Uterus (tissue), 3 donors: ENCODE measurements at regions not wholly inside any gene's neighbourhood (a gene's known extent, or its start where the extent isn't known, plus 50 kb on each side); places are given as distances from the start of the nearest gene placed in this dataset.

ENCODE experiments used
- DNase-seq, 2 donors: peaks; one replicate each; pipeline ENCODE4 v3.0.0-alpha.2; 2019 to 2020
- H3K27ac ChIP-seq, 2 donors: fragments of 200-600 bp; sonication (generic); 1 replicate in 1 of 2; 2 replicates in 1 of 2; pipeline ENCODE4 v1.5.1; 2016 to 2018
- H3K27me3 ChIP-seq, 2 donors: fragments of 200-600 bp; sonication (generic); one replicate each; pipeline ENCODE4 v1.5.1; 2018 to 2019; ENCODE audit warnings: control low read depth in 1 of 2
- H3K36me3 ChIP-seq, 2 donors: fragments of 200-600 bp; sonication (generic); one replicate each; pipeline ENCODE4 v1.5.1; 2019; ENCODE audit warnings: control low read depth in 1 of 2
- H3K4me1 ChIP-seq, 2 donors: fragments of 200-600 bp; sonication (generic); one replicate each; pipeline ENCODE4 v1.5.1; 2018 to 2019; ENCODE audit warnings: control low read depth in 1 of 2
- H3K4me3 ChIP-seq, 2 donors: fragments of 200-600 bp; sonication (generic); 1 replicate in 1 of 2; 2 replicates in 1 of 2; pipeline ENCODE4 v1.5.1; 2018 to 2019; ENCODE audit warnings: mild to moderate bottlenecking in 1 of 2
- H3K9me3 ChIP-seq, 2 donors: fragments of 200-600 bp; sonication (generic); one replicate each; pipeline ENCODE4 v1.5.1; 2019; ENCODE audit warnings: control low read depth in 1 of 2
- POLR2A ChIP-seq, 2 donors: fragments of 450-650 bp; IDR thresholded peaks; one replicate each; pipeline ENCODE4 v1.6.1; 2016; ENCODE audit warnings: antibody characterized with exemption in 2 of 2, mild to moderate bottlenecking in 1 of 2, moderate library complexity in 1 of 2
- intact Hi-C: fragments of 100-400 bp; cut with DNase I; formaldehyde crosslinking; loops from one replicate; pipeline ENCODE4 v1.15.1; 2023; ENCODE audit warnings: low total_unique reads
- TF ChIP-seq, protein P1 (sequence below), 4 experiments: fragments of 200-600 bp in 2 of 4; fragments of 450-650 bp in 2 of 4; sonication (generic) in 2 of 4; IDR thresholded peaks; one replicate each; pipeline ENCODE4 v1.5.1; 2016 to 2019; ENCODE audit warnings: antibody characterized with exemption in 4 of 4, mild to moderate bottlenecking in 2 of 4, moderate library complexity in 1 of 4
- donor health status: DM: yes; HTN: yes; CAD: no.

DNA sequence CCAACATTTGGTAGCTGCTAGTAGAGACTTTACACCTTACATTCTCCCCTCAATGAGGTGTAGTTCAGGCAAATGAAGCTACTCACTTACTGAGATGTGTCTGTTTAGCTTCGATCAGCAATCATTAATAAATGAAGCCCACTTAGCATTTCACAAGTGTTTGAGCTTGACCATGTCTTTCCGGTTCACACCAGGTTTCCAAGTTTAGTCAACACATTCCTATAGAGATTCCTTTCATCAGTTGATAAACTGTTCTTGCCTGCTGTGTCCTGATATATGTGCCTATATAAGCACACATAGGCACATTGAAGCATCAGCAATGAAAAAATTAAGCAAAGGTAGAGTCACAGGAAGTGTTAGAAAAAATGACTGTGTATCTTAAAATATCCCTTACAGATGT lies 150.0 kb downstream of the BTBD3 start:
- TF ChIP-seq POLR2A (IDR thresholded peaks at IDR 0.05) = no peak
- TF ChIP-seq, protein P1, sequence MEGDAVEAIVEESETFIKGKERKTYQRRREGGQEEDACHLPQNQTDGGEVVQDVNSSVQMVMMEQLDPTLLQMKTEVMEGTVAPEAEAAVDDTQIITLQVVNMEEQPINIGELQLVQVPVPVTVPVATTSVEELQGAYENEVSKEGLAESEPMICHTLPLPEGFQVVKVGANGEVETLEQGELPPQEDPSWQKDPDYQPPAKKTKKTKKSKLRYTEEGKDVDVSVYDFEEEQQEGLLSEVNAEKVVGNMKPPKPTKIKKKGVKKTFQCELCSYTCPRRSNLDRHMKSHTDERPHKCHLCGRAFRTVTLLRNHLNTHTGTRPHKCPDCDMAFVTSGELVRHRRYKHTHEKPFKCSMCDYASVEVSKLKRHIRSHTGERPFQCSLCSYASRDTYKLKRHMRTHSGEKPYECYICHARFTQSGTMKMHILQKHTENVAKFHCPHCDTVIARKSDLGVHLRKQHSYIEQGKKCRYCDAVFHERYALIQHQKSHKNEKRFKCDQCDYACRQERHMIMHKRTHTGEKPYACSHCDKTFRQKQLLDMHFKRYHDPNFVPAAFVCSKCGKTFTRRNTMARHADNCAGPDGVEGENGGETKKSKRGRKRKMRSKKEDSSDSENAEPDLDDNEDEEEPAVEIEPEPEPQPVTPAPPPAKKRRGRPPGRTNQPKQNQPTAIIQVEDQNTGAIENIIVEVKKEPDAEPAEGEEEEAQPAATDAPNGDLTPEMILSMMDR (IDR thresholded peaks at IDR 0.05) = no peak
- no peak overlapping the region for H3K27ac ChIP-seq
- no peaks in the 10 kb centered on the region for H3K27me3 ChIP-seq
- H3K4me3 ChIP-seq = no peak overlapping the region
- intact Hi-C loops = no loop called here
- no peaks in the 10 kb centered on the region for H3K36me3 ChIP-seq
- H3K9me3 ChIP-seq = no peaks in the 10 kb centered on the region
- H3K4me1 ChIP-seq = no peaks in the 10 kb centered on the region
- no peak for DNase-seq

DNA sequence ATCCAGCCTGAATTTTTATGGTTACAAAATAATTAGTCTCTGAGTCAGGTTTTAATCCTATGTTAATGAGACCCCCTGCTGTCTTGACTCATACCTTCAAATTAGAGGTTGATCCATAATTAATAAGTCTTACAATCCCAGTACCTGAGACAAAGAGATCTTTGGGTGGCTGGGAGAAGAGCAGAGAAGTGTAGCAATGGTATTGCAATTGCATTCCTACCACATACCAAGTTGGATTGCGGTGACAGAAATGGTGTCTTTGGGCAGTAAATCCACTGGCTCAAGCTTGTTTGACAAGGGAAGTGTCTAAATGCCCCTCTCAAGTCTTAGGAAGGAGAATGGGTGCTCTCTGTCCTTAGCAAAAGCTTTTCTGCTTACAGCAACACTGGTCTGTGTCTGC lies 150.4 kb downstream of the BTBD3 start:
- Histone ChIP-seq H3K4me3 (no peak overlapping the region), H3K4me1 (no peaks in the 10 kb centered on the region), H3K9me3 (no peaks in the 10 kb centered on the region), H3K27me3 (no peaks in the 10 kb centered on the region), H3K36me3 (no peaks in the 10 kb centered on the region), H3K27ac (no peak overlapping the region)
- intact Hi-C loops = no loop called here
- DNase-seq = no peak
- TF ChIP-seq, protein P1 (IDR thresholded peaks at IDR 0.05) = no peak
- TF ChIP-seq POLR2A (IDR thresholded peaks at IDR 0.05) = no peak

DNA sequence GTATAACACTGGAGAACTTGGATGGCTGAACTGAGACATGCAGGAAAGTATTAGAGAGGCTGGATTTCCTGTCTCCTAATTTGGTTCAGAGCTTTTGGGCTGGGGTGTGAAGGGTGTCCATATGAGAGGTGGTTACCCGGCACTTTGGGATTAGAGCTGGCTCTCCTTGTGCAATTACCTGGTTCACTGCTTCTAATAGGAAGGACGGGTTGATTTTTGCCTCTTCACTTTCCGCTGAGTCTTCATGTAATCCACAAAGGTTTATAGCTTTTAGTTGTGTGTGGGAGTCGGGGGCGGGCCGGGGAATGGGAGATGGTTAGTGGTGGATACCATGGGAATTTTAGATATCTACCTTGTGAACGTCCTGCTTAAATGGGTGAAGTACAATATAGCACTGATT lies 151.5 kb downstream of the BTBD3 start:
- Histone ChIP-seq H3K27ac (no peak overlapping the region), H3K36me3 (no peaks in the 10 kb centered on the region), H3K9me3 (no peaks in the 10 kb centered on the region), H3K4me1 (no peaks in the 10 kb centered on the region), H3K27me3 (no peaks in the 10 kb centered on the region), H3K4me3 (no peak overlapping the region)
- TF ChIP-seq POLR2A (IDR thresholded peaks at IDR 0.05) = no peak
- TF ChIP-seq, protein P1 (IDR thresholded peaks at IDR 0.05) = no peak
- no peak for DNase-seq
- intact Hi-C loops = no loop called here

DNA sequence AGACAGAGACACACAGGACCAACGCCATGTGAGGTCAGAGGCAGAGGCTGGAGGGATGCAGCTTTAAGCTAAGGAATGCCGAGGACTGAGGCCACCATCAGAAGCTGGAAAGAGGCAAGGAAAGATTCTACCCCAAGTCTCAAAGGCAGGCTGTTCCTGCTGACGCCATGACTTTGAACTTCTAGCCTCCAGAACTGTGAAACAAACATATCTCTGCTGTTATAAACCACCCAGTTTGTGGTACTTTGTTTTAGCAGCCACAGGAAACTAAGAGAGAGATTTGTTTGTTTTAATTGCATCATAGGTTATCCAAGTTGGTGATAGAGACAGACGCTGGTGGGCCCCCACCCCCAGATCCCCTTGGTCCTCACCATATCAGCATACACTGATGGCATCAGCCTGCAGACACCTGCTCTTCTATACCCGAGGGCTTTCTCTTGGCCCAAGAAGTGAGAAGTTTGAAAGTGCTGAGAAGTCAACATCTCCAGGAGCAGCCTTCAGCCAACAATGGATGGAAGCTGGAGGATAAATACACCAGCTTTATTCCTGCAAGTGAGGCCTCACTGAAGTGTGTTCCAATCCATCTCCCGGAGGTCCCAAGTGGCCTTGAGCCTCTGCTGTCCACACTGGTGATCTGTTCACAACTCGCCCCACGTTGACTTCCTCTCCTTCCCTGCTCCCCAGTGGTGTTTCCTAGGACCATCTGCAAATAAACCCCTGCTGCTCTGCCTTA lies 154.7 kb downstream of the BTBD3 start:
- DNase-seq = no peak
- Histone ChIP-seq H3K27me3 (no peaks in the 10 kb centered on the region), H3K4me3 (no peak overlapping the region), H3K9me3 (no peaks in the 10 kb centered on the region), H3K27ac (no peak overlapping the region), H3K36me3 (no peaks in the 10 kb centered on the region), H3K4me1 (no peaks in the 10 kb centered on the region)
- intact Hi-C loops = no loop called here
- TF ChIP-seq, protein P1 (IDR thresholded peaks at IDR 0.05) = no peak
- no peak for TF ChIP-seq POLR2A (IDR thresholded peaks at IDR 0.05)

DNA sequence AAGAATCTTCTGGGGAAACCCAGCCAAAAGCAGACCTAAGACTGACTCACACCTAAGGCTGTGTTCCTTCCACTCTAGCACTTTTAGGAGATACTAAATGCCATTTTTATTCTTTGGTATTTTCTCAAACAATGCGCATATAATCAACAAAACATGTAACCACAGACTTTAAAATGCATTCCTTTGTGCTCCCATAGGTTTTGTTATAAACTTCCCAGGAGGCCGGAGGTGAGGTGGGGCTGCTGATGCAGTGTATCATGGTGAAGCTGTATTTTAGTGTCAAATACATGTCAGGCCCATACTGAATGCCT lies 155.2 kb downstream of the BTBD3 start:
- Histone ChIP-seq H3K27me3 (no peaks in the 10 kb centered on the region), H3K36me3 (no peaks in the 10 kb centered on the region), H3K27ac (no peak overlapping the region), H3K4me1 (no peaks in the 10 kb centered on the region), H3K4me3 (no peak overlapping the region), H3K9me3 (no peaks in the 10 kb centered on the region)
- TF ChIP-seq, protein P1 (IDR thresholded peaks at IDR 0.05) = no peak
- TF ChIP-seq POLR2A (IDR thresholded peaks at IDR 0.05) = no peak
- DNase-seq = no peak
- intact Hi-C loops = no loop called here
